MV-4-11 (cell line): ENCODE measurements at regions not wholly inside any gene's neighbourhood (a gene's known extent, or its start where the extent isn't known, plus 50 kb on each side); places are given as distances from the start of the nearest gene placed in this dataset.

Experiments
- DNase-seq: peaks from one replicate; lab custom pipeline; 2025; lab: John Stamatoyannopoulos, UW

GRCh38 chr3:152719264-152719663 lies 115.7 kb upstream of the P2RY1 start:
- DNase-seq: peak; percentile 68

GRCh38 chr3:152720951-152721718 lies 113.8 kb upstream of the P2RY1 start:
- DNase-seq: no peak

GRCh38 chr3:152724270-152724669 lies 110.7 kb upstream of the P2RY1 start:
- DNase-seq: no peak

GRCh38 chr3:152728231-152728980 lies 106.5 kb upstream of the P2RY1 start:
- DNase-seq: no peak

GRCh38 chr3:152729906-152730305 lies 105.0 kb upstream of the P2RY1 start:
- no peak for DNase-seq

GRCh38 chr3:152731511-152731910 lies 103.4 kb upstream of the P2RY1 start:
- no peak for DNase-seq

- no peak for DNase-seq
These were observed 101.3 kb upstream of the P2RY1 start for GRCh38 chr3:152733584-152734119.

- peak; percentile 90 for DNase-seq
These were observed 97.7 kb upstream of the P2RY1 start for GRCh38 chr3:152737021-152737908.

GRCh38 chr3:152738656-152739055 lies 96.3 kb upstream of the P2RY1 start:
- DNase-seq: peak; percentile 47

GRCh38 chr3:152742368-152743347 lies 92.3 kb upstream of the P2RY1 start:
- DNase-seq: peak; percentile 1

GRCh38 chr3:152745646-152746045 lies 89.3 kb upstream of the P2RY1 start:
- no peak for DNase-seq

GRCh38 chr3:152754303-152754702 lies 80.6 kb upstream of the P2RY1 start:
- no peak for DNase-seq

- no peak for DNase-seq
These were observed 78.1 kb upstream of the P2RY1 start for GRCh38 chr3:152756807-152757206.

GRCh38 chr3:152760024-152760563 lies 74.8 kb upstream of the P2RY1 start:
- peak; percentile 12 for DNase-seq

GRCh38 chr3:152760591-152760990 lies 74.3 kb upstream of the P2RY1 start:
- DNase-seq: no peak

GRCh38 chr3:152768478-152768877 lies 66.5 kb upstream of the P2RY1 start:
- no peak for DNase-seq

- DNase-seq: peak; percentile 56
These were observed 65.4 kb upstream of the P2RY1 start for GRCh38 chr3:152769523-152769922.

GRCh38 chr3:152770296-152770695 lies 64.6 kb upstream of the P2RY1 start:
- no peak for DNase-seq

GRCh38 chr3:152771120-152771519 lies 63.8 kb upstream of the P2RY1 start:
- no peak for DNase-seq

GRCh38 chr3:152772674-152773225 lies 62.2 kb upstream of the P2RY1 start:
- DNase-seq: no peak
